ENCODE measurements at regions not wholly inside any gene's neighbourhood (a gene's known extent, or its start where the extent isn't known, plus 50 kb on each side); places are given as distances from the start of the nearest gene placed in this dataset.
"Not testable (repeated sequence)": the region's sequence is repeated elsewhere in the genome, so short reads cannot be mapped to it uniquely, and the experiment has no call there.

DNA sequence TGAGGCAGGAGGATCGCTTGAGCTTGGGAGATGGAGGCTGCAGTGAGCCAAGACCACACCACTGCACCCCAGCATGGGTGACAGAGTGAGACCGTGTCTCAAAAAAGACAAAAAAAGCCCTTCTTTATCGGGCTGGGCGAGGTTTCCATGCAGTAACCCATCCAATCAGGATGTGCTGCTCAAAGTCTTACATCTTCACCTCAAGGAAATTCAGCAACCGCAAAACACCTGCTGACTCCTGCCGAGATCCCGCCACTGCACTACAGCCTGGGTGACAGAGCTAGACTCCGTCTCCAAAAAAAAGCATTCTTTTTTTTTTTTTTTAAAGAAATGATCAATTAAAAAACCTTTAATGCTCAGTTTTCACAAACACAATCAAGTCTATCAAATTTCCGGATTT, 75.7 kb upstream of the KCTD7 start:
- POLR2A ChIA-PET: no interaction called here
- intact Hi-C loops (cut with micrococcal nuclease): no loop called here
- ATAC-seq: no peak
- Mint-ChIP-seq H3K27me3 (no peaks in the 10 kb centered on the region), H3K27ac (no peak overlapping the region), H3K9me3 (no peaks in the 10 kb centered on the region), H3K36me3 (ENCODE audit: low read depth) (peaks cover 32% of the 10 kb centered on the region), H3K4me3 (no peak overlapping the region), H3K4me1 (ENCODE audit: low read depth) (peaks cover 2% of the 10 kb centered on the region)
- CTCF ChIA-PET: interaction anchor here (1.4 kb wide), 1 partner anchor 90 kb away, joined by 4 read pairs; no protein-coding TSS in a partner anchor
- TF ChIP-seq, protein P1, sequence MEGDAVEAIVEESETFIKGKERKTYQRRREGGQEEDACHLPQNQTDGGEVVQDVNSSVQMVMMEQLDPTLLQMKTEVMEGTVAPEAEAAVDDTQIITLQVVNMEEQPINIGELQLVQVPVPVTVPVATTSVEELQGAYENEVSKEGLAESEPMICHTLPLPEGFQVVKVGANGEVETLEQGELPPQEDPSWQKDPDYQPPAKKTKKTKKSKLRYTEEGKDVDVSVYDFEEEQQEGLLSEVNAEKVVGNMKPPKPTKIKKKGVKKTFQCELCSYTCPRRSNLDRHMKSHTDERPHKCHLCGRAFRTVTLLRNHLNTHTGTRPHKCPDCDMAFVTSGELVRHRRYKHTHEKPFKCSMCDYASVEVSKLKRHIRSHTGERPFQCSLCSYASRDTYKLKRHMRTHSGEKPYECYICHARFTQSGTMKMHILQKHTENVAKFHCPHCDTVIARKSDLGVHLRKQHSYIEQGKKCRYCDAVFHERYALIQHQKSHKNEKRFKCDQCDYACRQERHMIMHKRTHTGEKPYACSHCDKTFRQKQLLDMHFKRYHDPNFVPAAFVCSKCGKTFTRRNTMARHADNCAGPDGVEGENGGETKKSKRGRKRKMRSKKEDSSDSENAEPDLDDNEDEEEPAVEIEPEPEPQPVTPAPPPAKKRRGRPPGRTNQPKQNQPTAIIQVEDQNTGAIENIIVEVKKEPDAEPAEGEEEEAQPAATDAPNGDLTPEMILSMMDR (IDR thresholded peaks at IDR 0.05): no peak
- DNase-seq: no peak

DNA sequence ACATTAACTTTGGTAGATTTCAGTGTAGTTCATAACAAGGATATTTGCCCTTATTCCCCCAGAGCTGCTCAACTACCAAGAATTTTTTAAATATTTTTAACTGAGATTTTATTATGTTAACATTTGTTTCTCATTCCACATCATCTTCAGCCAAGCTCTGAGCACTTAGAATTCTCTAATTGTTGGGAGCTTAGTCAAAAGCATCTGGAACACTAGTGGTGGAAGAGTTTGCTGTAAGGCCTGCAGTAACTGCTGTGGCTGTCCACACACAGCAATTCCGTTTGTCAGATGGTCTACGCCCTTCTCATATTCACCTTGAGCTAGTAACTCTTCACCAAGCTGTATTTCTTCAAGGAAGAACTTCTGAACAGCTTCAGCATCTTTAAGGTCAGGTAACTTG, 75.0 kb upstream of the KCTD7 start:
- DNase-seq; intact Hi-C loops (cut with micrococcal nuclease); ATAC-seq; H3K27me3 Mint-ChIP-seq; H3K4me1 Mint-ChIP-seq (ENCODE audit: low read depth); H3K4me3 Mint-ChIP-seq; H3K9me3 Mint-ChIP-seq; H3K27ac Mint-ChIP-seq: not testable (repeated sequence)
- H3K36me3 Mint-ChIP-seq (ENCODE audit: low read depth): peaks cover 30% of the 10 kb centered on the region
- POLR2A ChIA-PET: interaction anchor here (1.2 kb wide), 1 partner anchor 11 kb away, joined by 4 read pairs; no protein-coding TSS in a partner anchor
- CTCF ChIA-PET: interaction anchor here (1.4 kb wide), 1 partner anchor 89 kb away, joined by 4 read pairs; no protein-coding TSS in a partner anchor

DNA sequence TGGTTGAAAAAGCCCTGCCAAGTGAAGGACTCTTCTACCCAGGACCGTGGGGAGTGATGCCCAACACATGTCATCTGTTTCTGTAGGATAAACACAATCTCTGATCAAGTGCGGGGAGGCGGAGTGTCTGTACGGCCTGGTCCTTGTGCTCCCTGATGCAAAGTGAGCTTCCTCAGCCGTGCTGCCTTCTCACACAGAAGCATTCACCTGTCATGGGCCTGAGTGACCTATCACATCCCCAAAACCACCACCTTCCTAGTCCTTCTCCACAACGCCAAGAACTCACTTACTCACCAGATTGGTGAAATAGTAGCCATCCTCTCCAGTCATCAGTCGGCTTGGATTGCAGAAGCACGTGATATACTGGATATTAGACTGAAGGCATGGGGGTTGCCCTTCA, 74.4 kb upstream of the KCTD7 start:
- ChIA-PET CTCF (interaction anchor here (1.4 kb wide), 1 partner anchor 89 kb away, joined by 4 read pairs; no protein-coding TSS in a partner anchor), POLR2A (interaction anchor here (1.2 kb wide), 1 partner anchor 11 kb away, joined by 4 read pairs; no protein-coding TSS in a partner anchor)
- H3K27me3 Mint-ChIP-seq; H3K9me3 Mint-ChIP-seq; intact Hi-C loops (cut with micrococcal nuclease); H3K4me3 Mint-ChIP-seq; ATAC-seq; DNase-seq; H3K27ac Mint-ChIP-seq; H3K4me1 Mint-ChIP-seq (ENCODE audit: low read depth): not testable (repeated sequence)
- peaks cover 30% of the 10 kb centered on the region for H3K36me3 Mint-ChIP-seq (ENCODE audit: low read depth)

DNA sequence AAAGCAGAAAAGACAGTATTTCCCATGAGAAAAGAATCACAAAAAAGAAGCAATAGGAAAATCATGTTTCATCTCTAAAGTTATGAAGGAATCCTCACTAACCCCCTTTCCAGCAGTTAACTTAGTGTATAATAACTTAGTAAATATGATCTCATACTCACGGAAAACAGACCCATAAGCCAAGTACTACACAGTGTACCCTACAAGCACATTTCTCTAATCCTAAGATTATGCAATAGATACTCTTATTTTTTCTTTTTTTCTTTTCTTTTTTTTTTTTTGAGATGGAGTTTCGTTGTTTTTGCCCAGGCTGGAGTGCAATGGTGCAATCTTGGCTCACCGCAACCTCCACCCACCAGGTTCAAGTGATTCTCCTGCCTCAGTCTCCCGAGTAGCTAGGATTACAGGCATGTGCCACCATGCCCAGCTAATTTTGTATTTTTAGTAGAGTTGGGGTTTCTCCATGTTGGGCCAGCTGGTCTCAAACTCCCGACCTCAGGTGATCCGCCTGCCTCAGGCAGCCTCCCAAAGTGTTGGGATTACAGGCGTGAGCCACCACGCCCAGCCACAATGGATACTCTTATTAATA, 73.7 kb upstream of the KCTD7 start:
- H3K9me3 Mint-ChIP-seq; H3K4me1 Mint-ChIP-seq (ENCODE audit: low read depth); DNase-seq; H3K4me3 Mint-ChIP-seq; H3K27me3 Mint-ChIP-seq; CTCF ChIA-PET; H3K27ac Mint-ChIP-seq; ATAC-seq; intact Hi-C loops (cut with micrococcal nuclease): not testable (repeated sequence)
- peaks cover 27% of the 10 kb centered on the region for H3K36me3 Mint-ChIP-seq (ENCODE audit: low read depth)
- POLR2A ChIA-PET: interaction anchor here (1.2 kb wide), 1 partner anchor 10 kb away, joined by 4 read pairs; no protein-coding TSS in a partner anchor

DNA sequence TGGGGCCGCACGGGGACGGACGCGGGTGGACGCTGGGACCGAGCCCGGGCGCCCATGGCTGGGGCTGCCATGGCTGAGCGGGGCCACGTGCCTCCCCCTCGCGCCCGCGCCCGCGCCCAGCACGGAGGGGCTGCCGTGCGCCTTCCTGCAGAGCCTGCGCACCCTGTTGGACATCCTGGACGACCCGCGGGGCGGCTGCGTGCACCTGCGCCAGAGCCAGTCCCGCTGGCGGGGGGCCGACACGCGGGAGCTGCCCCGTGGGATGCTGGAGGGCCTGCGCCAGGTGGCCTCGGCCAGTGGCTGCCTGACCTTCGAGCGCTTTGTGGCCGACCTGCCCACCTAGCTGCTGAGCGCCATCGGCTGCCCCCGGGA, 72.5 kb upstream of the KCTD7 start:
- H3K9me3 Mint-ChIP-seq: no peaks in the 10 kb centered on the region
- TF ChIP-seq, protein P1 (IDR thresholded peaks at IDR 0.05): no peak
- DNase-seq: no peak
- intact Hi-C loops (cut with micrococcal nuclease): no loop called here
- H3K4me3 Mint-ChIP-seq: no peak overlapping the region
- ATAC-seq: no peak
- peaks cover 27% of the 10 kb centered on the region for H3K36me3 Mint-ChIP-seq (ENCODE audit: low read depth)
- peaks cover 2% of the 10 kb centered on the region for H3K4me1 Mint-ChIP-seq (ENCODE audit: low read depth)
- no peaks in the 10 kb centered on the region for H3K27me3 Mint-ChIP-seq
- CTCF ChIA-PET: no interaction called here
- H3K27ac Mint-ChIP-seq: no peak overlapping the region
- POLR2A ChIA-PET: no interaction called here

DNA sequence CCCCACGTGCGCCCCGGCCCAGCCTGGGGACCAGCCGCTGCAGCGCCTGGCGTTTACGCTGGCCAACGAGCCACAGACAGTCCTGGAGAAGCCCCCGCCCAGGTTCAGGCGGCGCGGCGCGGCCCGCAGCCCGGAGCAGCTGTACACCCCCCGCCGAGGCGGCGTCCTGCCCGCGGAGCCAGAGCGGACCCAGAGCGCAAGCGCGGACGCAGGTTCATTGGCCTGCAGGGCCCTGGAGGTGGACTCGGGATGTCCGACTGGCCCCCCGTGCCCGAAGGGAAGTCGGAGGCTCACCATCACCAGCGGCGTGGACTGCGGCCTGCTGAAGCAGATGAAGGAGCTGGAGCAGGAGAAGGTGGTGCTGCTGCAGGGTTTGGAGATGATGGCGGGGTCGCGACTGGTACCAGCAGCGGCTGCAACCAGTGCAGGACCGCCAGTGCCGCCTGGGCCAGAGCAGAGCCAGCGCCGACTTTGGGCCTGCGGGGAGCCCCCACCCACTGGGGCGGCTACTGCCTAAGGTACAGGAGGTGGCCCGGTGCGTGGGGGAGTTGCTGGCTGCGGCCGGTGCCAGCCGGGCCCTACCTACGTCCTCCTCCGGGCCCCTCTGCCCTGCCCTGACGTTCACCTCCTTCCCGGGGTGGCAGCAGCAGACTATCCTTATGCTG, 72.0 kb upstream of the KCTD7 start:
- Mint-ChIP-seq H3K9me3 (no peaks in the 10 kb centered on the region), H3K36me3 (ENCODE audit: low read depth) (peaks cover 23% of the 10 kb centered on the region), H3K27ac (no peak overlapping the region), H3K4me1 (ENCODE audit: low read depth) (peaks cover 2% of the 10 kb centered on the region), H3K4me3 (no peak overlapping the region), H3K27me3 (no peaks in the 10 kb centered on the region)
- ChIA-PET POLR2A (interaction anchor here (1.0 kb wide), 1 partner anchor 35 kb away, joined by 3 read pairs; no protein-coding TSS in a partner anchor), CTCF (interaction anchor here (0.9 to 2.1 kb wide), 8 partner anchors 12 to 524 kb away, joined by 3 to 10 read pairs (median 4); no protein-coding TSS in a partner anchor)
- ATAC-seq (no peak), DNase-seq (no peak)
- intact Hi-C loops (cut with micrococcal nuclease): no loop called here
- TF ChIP-seq, protein P1 (IDR thresholded peaks at IDR 0.05): no peak

Data from activated CD8-positive, alpha-beta T cell treated with anti-CD3 and anti-CD28 coated beads for 36 hours (primary cell).